Activated CD8-positive, alpha-beta memory T cell treated with anti-CD3 and anti-CD28 coated beads for 1 hour (primary cell): ENCODE measurements at regions not wholly inside any gene's neighbourhood (a gene's known extent, or its start where the extent isn't known, plus 50 kb on each side); places are given as distances from the start of the nearest gene placed in this dataset.
"Not testable (repeated sequence)": the region's sequence is repeated elsewhere in the genome, so short reads cannot be mapped to it uniquely, and the experiment has no call there.

Experiments used
- DNase-seq, 2 donors: peaks; one replicate each; pipeline ENCODE4 v3.0.0-alpha.2; 2020; ENCODE audit warnings: low read depth in 1 of 2; ENCODE audit errors: extremely low read depth in 1 of 2

- DNase-seq = no peak
Observed at GRCh38 chr5:118606940-118607339, 381.4 kb downstream of the DTWD2 start.

GRCh38 chr5:118605761-118606160 is 382.6 kb downstream of the DTWD2 start:
- DNase-seq = no peak

GRCh38 chr5:118604106-118604505 is 384.2 kb downstream of the DTWD2 start:
- DNase-seq = no peak

GRCh38 chr5:118603278-118603677 is 385.1 kb downstream of the DTWD2 start:
- DNase-seq = no peak

GRCh38 chr5:118598311-118598710 is 390.0 kb downstream of the DTWD2 start:
- DNase-seq = no peak

GRCh38 chr5:118597543-118597942 is 390.8 kb downstream of the DTWD2 start:
- no peak for DNase-seq

GRCh38 chr5:118596255-118596654 is 392.1 kb downstream of the DTWD2 start:
- no peak for DNase-seq

GRCh38 chr5:118593003-118593328 is 395.4 kb downstream of the DTWD2 start:
- no peak for DNase-seq

- DNase-seq = no peak
Observed at GRCh38 chr5:118592229-118593002, 395.9 kb downstream of the DTWD2 start.

GRCh38 chr5:118590806-118591205 is 397.5 kb downstream of the DTWD2 start:
- DNase-seq = no peak

- no peak for DNase-seq
Observed at GRCh38 chr5:118580949-118581348, 407.4 kb downstream of the DTWD2 start.

GRCh38 chr5:118578093-118578492 is 410.3 kb downstream of the DTWD2 start:
- DNase-seq = no peak

- no peak for DNase-seq
Observed at GRCh38 chr5:118577621-118578020, 410.7 kb downstream of the DTWD2 start.

GRCh38 chr5:118570276-118570675 is 418.1 kb downstream of the DTWD2 start:
- not testable (repeated sequence) for DNase-seq

- DNase-seq = not testable (repeated sequence)
Observed at GRCh38 chr5:118569596-118569995, 418.8 kb downstream of the DTWD2 start.

GRCh38 chr5:118565335-118565971 is 422.9 kb downstream of the DTWD2 start:
- no peak for DNase-seq

- DNase-seq = no peak
Observed at GRCh38 chr5:118561971-118562370, 426.4 kb downstream of the DTWD2 start.

GRCh38 chr5:118561235-118561634 is 427.1 kb downstream of the DTWD2 start:
- no peak for DNase-seq

GRCh38 chr5:118558871-118559270 is 429.5 kb downstream of the DTWD2 start:
- no peak for DNase-seq

- no peak for DNase-seq
Observed at GRCh38 chr5:118557251-118557661, 431.1 kb downstream of the DTWD2 start.

GRCh38 chr5:118556792-118557191 is 431.6 kb downstream of the DTWD2 start:
- DNase-seq = no peak

- no peak for DNase-seq
Observed at GRCh38 chr5:118555727-118556126, 432.6 kb downstream of the DTWD2 start.

- no peak for DNase-seq
Observed at GRCh38 chr5:118554981-118555380, 433.4 kb downstream of the DTWD2 start.
